Fibroblast of lung (primary cell): ENCODE measurements at regions not wholly inside any gene's neighbourhood (a gene's known extent, or its start where the extent isn't known, plus 50 kb on each side); places are given as distances from the start of the nearest gene placed in this dataset.

Experiments used
- EZH2 ChIP-seq: IDR thresholded peaks from 2 replicates; pipeline ENCODE4 v1.5.1; 2012; ENCODE audit warnings: low read length, control low read depth, mild to moderate bottlenecking; ENCODE audit errors: missing control alignments
- TF ChIP-seq, protein P1 (sequence below), 2 donors: IDR thresholded peaks in 1 of 2; conservative IDR thresholded peaks in 1 of 2; 1 replicate in 1 of 2; 2 replicates in 1 of 2; pipeline ENCODE4 v1.5.1; 2011 to 2012; ENCODE audit warnings: low read length in 2 of 2, control low read depth in 1 of 2, inconsistent platforms in 1 of 2, low read depth in 1 of 2, mild to moderate bottlenecking in 1 of 2

DNA sequence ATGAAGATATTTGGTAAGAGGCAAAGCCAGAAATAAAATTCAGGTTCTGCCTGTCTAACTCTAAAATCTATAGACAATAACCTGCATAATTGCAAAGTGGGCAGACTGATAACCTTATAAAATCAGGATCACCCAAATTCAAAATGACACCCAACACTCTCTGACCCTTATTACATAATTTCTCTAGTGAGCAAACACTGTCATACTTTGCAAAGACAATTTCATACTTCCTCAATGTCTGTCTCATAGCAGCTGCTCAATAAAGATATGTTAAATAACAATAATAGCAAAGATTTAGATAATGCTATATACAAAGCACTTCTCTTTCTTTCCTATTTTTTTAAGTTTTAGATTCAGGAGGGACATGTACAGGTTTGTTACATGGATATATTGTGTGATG is 118.5 kb downstream of the UCHL5 start:
- TF ChIP-seq, protein P1, sequence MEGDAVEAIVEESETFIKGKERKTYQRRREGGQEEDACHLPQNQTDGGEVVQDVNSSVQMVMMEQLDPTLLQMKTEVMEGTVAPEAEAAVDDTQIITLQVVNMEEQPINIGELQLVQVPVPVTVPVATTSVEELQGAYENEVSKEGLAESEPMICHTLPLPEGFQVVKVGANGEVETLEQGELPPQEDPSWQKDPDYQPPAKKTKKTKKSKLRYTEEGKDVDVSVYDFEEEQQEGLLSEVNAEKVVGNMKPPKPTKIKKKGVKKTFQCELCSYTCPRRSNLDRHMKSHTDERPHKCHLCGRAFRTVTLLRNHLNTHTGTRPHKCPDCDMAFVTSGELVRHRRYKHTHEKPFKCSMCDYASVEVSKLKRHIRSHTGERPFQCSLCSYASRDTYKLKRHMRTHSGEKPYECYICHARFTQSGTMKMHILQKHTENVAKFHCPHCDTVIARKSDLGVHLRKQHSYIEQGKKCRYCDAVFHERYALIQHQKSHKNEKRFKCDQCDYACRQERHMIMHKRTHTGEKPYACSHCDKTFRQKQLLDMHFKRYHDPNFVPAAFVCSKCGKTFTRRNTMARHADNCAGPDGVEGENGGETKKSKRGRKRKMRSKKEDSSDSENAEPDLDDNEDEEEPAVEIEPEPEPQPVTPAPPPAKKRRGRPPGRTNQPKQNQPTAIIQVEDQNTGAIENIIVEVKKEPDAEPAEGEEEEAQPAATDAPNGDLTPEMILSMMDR (conservative IDR thresholded peaks at IDR 0.05 in 1 of 2, IDR thresholded peaks at IDR 0.05 in 1 of 2; ENCODE audit: low read depth in 1 of 2, low read length in 2 of 2), result no peak
- TF ChIP-seq EZH2, result no peak
